DMS 273 treated with DMSO at 0.1 percent for 48 hours (cell line): ENCODE measurements at regions not wholly inside any gene's neighbourhood (a gene's known extent, or its start where the extent isn't known, plus 50 kb on each side); places are given as distances from the start of the nearest gene placed in this dataset.
A peak's percentile ranks its signal among the peaks of the same experiment; 100 is the strongest.

Source experiments
- DNase-seq: peaks from one replicate; lab custom pipeline; 2025; lab: John Stamatoyannopoulos, UW

GRCh38 chr7:109926738-109927137, 1164.2 kb upstream of the LRRN3 start:
- DNase-seq: no peak

DNA sequence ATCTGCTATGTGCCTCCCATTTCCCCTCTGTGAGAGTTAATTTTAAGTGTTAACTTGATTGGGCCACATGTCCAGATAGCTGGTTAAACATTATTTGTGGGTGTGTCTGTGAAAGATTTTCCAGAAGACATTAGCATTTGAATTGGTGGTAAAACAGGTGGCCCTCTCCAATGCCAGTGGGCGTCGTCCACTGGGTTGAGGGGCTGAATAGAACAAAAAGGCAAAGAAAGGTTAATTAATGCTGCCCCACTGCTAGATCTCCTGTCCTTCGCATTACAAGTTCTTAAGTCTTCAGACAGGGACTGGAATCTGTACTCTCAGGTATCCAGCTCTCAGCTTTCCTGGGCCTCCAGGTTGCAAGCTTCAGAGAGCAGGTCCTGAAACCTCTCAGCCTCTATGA, 1160.9 kb upstream of the LRRN3 start:
- no peak for DNase-seq

DNA sequence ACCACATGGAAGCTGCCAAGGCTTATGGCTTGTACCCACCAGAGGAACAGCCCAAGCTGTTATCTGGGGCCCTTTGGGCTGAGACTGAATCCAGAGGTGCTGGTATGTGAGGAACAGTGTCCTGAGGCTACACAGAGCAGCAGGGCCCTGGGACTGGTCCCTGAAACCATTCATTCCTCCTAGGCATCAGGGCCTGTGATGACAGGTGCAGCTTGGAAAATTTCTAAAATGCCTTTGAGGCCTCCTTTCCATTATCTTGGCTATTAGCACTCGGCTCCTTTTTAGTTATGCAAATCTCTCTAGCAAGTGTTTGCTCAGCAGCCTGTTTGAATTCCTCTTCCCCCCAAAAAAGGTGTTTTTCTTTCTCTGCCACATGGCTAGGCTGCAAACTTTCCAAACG, 1151.7 kb upstream of the LRRN3 start:
- DNase-seq: no peak

DNA sequence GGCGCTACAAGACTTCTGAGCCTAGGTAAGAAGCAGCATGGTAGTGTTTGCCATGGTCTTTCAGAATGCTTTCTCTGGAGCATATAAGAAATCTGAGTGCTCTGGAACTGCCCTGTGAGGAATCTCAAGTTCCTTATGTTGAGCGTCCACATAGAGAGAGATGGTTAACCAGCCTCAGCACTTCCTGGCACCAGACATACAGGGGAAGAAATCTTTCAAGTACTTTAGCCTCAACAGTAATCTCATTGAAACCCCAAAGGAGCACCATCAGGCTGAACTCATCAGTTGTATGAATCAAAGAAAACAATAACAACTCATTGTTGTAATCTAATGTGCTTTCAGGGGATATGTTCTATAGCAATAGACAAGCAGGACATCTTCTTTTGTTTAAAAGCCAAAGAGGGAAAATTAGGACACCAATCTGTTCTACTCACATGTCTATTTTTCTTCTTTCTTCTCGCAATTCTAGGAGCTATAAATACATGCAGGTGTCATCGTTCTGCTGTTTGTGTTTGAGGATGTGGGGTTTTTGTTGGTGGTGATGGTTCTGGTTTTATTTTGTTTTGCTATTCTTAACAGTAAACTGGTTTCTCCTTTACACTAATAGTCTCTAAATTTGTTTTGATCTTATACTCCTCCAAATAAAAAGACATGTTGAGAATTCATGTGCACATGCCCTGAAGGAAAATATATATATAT, 1145.0 kb upstream of the LRRN3 start:
- DNase-seq: no peak

DNA sequence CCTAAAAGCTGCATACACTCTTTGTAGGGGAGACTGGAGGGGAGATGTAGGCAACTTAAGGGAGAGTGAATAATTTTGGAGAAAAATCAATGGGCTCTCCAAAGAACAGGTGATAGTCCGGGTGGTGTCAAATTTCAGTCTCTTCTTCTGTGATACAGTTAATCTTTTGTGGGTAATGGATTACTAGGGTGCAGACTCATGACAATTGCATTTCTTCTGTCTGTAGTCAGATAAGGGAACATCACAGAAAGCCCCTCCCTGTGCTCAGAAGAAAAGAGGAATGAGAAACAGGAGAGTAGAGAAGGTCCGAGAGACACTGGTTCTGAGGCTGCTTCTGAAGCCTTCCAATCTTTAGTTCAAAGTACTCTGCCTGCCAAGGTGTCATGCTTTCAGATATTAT, 1140.7 kb upstream of the LRRN3 start:
- DNase-seq: no peak

DNA sequence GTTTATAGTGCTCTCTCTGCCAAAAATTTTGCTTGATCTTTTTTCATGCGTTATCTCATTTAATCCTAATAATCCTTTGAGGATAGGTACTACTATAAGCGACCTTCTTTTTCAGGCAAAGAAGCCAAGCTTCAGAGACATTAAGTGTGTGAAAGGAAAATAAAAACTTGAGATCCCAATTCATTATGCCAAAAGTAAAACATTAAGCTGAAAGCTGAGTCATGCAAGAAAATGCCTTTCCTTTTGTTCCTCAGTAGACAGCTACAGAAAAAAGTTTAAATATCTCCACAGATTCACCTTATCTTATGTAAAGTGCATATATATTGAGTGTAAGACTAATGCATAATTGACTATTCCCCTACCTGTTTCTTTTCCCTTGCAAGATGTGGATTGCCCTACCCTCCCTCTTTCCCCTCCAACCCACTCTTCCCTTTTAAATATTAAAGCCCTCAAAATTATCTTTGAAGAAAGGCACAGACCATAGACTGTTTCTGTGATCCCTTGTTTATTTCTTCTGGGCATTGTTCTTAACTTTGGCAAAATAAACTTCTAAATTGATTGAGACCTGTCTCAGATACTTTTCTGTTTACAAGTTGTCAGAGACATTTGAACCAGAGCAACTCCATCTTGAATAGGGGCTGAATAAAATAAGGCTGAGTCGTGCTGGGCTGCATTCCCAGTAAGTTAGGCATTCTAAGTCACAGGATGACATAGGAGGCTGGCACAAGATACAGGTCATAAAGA, 1139.9 kb upstream of the LRRN3 start:
- no peak for DNase-seq

- no peak for DNase-seq
These were observed 1139.4 kb upstream of the LRRN3 start for GRCh38 chr7:109951565-109951928.

- no peak for DNase-seq
These were observed 1134.9 kb upstream of the LRRN3 start for GRCh38 chr7:109955986-109956385.

DNA sequence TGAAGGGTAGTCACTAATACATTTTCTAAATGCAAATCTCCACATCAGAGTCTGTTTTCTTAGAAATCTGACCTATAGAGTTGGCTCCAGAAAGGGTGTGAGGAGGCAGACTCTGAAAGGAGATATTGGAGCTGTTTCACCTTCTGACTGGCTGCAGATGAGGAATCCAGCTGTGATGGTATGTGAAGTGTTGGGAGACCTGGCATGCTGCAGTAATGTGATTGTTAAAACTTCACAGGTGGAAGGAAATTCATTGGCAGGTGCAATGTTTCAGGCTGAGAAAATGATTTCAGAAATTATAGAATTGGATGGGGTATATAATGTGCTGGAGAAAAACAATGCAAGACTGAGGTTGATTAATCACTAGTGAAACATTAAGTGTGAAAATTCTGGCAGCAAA, 1134.0 kb upstream of the LRRN3 start:
- DNase-seq: no peak

GRCh38 chr7:109963741-109964140, 1127.2 kb upstream of the LRRN3 start:
- DNase-seq: no peak

DNA sequence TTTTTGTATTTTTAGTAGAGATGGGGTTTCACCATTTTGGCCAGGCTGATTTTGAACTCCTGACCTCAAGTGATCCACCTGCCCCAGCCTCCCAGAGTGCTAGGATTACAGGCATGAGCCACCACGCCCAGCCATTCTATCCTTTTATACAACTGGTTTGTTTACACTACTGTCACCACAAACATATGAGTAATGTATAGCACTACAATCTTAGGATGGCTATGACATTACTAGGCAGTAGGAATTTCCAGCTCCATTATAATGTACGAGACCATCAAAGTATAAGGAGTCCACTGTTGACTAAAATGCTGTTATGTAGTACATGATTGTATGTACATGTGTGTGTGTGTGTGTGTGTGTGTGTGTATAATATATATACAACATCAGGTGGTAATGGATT, 1126.1 kb upstream of the LRRN3 start:
- DNase-seq: no peak

GRCh38 chr7:109967406-109967805, 1123.5 kb upstream of the LRRN3 start:
- DNase-seq: no peak

DNA sequence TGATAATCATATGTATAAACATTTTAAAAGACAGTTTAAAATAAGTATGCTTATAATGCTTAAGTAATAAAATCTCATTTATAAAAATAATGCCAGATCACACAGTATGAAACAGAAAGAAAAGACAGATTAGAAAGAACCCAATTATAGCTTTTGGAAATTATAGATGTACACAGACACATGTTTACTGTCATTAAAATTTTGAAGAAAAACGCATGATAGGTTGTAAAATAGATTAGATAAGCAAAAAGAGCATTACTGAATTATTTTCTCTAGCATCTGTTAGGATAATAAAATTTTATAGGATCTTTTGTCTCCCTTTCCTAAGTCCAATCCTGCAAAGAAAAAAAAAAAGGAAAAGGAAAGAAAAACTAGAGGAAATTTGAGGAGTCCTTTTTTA, 1107.3 kb upstream of the LRRN3 start:
- no peak for DNase-seq

- no peak for DNase-seq
These were observed 1106.2 kb upstream of the LRRN3 start for GRCh38 chr7:109984729-109985128.

DNA sequence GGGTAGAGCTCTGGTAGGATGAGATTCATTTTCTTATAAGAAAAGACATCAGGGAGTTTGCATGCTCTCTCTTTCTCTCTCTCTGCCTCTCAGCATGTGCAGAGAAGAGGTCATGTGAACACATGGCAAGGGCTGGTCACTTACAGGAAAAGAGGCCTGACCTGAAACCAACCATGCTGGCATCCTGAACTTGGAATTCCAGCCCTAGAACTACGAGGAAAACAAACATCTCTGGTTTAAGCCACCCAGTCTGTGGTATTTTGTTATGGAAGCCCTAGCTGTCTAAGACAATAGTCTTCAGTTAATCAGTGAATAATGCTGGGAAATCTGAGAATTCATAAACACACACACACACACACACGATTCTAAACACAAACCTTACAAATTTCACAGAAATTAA, 1104.2 kb upstream of the LRRN3 start:
- DNase-seq: no peak

DNA sequence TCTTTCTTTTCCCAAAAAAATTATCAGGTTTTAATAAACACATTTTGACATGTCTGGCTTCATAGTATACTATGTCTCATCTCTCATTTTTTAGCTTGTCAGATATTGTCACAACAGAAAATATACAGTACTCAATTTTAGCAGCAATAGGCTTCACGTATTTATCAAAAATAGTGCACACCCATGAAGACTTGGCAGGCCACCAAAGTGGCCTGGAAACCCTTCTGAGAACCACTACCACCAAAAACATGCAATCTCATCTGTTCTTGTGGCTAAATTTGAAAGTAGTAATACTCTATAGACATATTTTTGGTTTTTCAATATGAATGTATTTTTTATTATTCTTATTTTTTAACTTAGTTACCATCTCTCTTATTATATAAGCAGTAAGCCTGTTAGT, 1094.5 kb upstream of the LRRN3 start:
- DNase-seq: no peak

GRCh38 chr7:109996927-109997326, 1094.0 kb upstream of the LRRN3 start:
- DNase-seq: no peak

GRCh38 chr7:109997837-109998236, 1093.1 kb upstream of the LRRN3 start:
- DNase-seq: no peak

- DNase-seq: peak; percentile 86
These were observed 1089.5 kb upstream of the LRRN3 start for GRCh38 chr7:110001254-110001938.

DNA sequence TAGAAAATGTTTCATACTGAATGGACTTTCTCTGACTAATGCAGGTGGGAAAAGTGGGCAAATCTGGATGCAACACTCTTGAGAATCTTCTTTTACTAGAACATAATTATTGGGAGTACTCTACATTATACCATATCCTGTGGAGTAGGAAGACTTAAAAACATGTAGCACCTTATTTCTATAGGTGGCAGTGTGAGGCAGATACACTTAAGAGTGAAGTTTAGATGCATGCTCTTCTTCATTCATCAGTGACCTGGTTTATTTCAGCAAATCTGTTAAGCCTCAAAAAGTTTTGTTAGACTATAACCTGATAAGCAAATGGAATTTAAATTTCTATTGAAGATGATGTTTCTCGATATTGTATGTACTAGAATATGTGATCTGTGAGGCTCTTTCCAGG, 1087.1 kb upstream of the LRRN3 start:
- no peak for DNase-seq

DNA sequence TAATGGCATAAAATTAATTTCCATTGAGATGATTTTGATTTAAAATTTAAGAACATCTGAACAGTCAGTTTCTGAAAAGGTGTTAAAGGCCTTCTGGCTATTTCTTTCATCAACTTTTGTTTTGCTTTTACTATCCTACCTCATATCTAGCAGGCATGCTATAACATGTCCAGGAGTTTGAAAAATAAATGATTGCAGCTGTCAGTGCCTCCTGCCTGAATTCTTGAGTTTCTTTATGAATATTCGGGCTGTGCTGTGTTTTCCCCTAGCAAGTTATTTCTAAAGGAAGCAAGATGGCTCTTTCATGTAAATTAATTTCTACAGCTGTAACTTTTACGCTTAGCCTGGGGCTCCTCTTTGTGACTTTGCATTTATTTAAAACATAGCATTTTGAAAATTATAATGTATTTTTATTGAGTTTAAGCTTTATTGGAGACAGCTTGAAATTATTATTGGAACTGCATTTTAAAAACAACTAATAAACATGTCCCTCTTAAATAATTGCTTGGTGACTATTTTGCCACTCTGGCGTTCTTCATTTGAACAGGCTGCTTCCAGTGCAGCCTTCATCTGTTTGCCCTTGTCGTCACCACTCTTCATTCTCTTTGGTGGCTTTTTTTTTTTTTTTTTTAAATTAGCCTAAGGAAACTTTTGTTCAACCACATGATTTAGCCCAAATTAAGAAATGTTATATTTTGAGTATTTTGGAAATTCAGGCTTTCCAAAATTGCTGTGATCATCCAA, 1083.4 kb upstream of the LRRN3 start:
- peak; percentile 97 for DNase-seq

GRCh38 chr7:110010359-110010758, 1080.6 kb upstream of the LRRN3 start:
- DNase-seq: no peak

GRCh38 chr7:110017405-110017804, 1073.5 kb upstream of the LRRN3 start:
- DNase-seq: no peak
